OCI-LY7 (cell line): ENCODE measurements at regions not wholly inside any gene's neighbourhood (a gene's known extent, or its start where the extent isn't known, plus 50 kb on each side); places are given as distances from the start of the nearest gene placed in this dataset.

Source experiments
- CTCF ChIP-seq: fragments of 200-600 bp; sonication (generic); conservative IDR thresholded peaks from 2 replicates; pipeline ENCODE4 v1.5.1; 2014; ENCODE audit warnings: mild to moderate bottlenecking, antibody characterized with exemption, low read length, moderate library complexity, mixed read lengths
- EZH2phosphoT487 ChIP-seq: fragments of 200-600 bp; sonication (generic); IDR thresholded peaks from 2 replicates; pipeline ENCODE4 v1.6.1; 2018; ENCODE audit warnings: low read depth, borderline replicate concordance, mild to moderate bottlenecking, mixed run types, antibody characterized with exemption, low read length, moderate library complexity, mixed read lengths

GRCh38 chr2:116088236-116088635 is 1645.8 kb downstream of the DPP10 start:
- TF ChIP-seq CTCF (no peak), EZH2phosphoT487 (no peak)
